Esophagus muscularis mucosa (tissue), 4 donors: ENCODE measurements at regions not wholly inside any gene's neighbourhood (a gene's known extent, or its start where the extent isn't known, plus 50 kb on each side); places are given as distances from the start of the nearest gene placed in this dataset.

Experiments used
- EP300 ChIP-seq: sonication (generic); formaldehyde crosslinking; IDR thresholded peaks from one replicate; pipeline ENCODE4 v1.6.1; 2017; ENCODE audit warnings: antibody characterized with exemption
- POLR2A ChIP-seq: fragments of 450-650 bp; IDR thresholded peaks from one replicate; pipeline ENCODE4 v1.6.1; 2017; ENCODE audit warnings: antibody characterized with exemption, moderate library complexity, mild to moderate bottlenecking, low read depth
- POLR2AphosphoS5 ChIP-seq, 2 donors: sonication (generic); formaldehyde crosslinking; IDR thresholded peaks; one replicate each; pipeline ENCODE4 v1.6.1; 2017; ENCODE audit warnings: antibody characterized with exemption in 2 of 2
- TF ChIP-seq, protein P1 (sequence below), 3 experiments: fragments of 200-600 bp in 2 of 3; fragments of 450-650 bp in 1 of 3; sonication (generic) in 2 of 3; IDR thresholded peaks; one replicate each; pipeline ENCODE4 v1.5.1; 2017 to 2019; ENCODE audit warnings: antibody characterized with exemption in 3 of 3, mild to moderate bottlenecking in 2 of 3, moderate library complexity in 1 of 3

DNA sequence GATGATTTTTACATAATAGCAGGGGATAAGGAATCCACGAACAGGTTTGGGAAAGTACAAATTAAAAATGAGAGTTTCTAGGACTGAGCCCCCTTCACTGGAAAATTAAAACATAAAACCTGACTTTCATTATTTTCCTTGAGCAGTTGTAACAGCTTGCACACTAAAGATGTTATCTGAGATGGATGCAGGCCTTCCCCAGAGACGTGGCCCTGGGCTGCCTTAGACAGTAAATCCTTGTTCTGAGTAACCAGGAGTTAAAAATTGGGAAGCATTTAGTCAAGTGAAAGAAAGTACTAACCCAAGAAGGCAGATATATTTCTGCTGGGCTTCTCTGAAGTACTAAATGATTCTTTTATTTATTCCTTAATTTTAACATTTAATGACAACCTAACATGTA, 432.2 kb upstream of the KIF2B start:
- TF ChIP-seq POLR2AphosphoS5 (IDR thresholded peaks at IDR 0.05) (no peak), EP300 (no peak), POLR2A (no peak)
- TF ChIP-seq, protein P1, sequence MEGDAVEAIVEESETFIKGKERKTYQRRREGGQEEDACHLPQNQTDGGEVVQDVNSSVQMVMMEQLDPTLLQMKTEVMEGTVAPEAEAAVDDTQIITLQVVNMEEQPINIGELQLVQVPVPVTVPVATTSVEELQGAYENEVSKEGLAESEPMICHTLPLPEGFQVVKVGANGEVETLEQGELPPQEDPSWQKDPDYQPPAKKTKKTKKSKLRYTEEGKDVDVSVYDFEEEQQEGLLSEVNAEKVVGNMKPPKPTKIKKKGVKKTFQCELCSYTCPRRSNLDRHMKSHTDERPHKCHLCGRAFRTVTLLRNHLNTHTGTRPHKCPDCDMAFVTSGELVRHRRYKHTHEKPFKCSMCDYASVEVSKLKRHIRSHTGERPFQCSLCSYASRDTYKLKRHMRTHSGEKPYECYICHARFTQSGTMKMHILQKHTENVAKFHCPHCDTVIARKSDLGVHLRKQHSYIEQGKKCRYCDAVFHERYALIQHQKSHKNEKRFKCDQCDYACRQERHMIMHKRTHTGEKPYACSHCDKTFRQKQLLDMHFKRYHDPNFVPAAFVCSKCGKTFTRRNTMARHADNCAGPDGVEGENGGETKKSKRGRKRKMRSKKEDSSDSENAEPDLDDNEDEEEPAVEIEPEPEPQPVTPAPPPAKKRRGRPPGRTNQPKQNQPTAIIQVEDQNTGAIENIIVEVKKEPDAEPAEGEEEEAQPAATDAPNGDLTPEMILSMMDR (IDR thresholded peaks at IDR 0.05) = no peak
